K562 (cell line): ENCODE measurements at regions not wholly inside any gene's neighbourhood (a gene's known extent, or its start where the extent isn't known, plus 50 kb on each side); places are given as distances from the start of the nearest gene placed in this dataset.

Experiments used
- ARID2 ChIP-seq: fragments of 450-650 bp; IDR thresholded peaks from 2 replicates; pipeline ENCODE4 v1.6.1; 2017; ENCODE audit warnings: antibody characterized with exemption, mild to moderate bottlenecking
- CBFB ChIP-seq: sonication (generic); formaldehyde crosslinking; IDR thresholded peaks from 2 replicates; pipeline ENCODE4 v1.4.0; 2020; ENCODE audit warnings: mild to moderate bottlenecking, missing genetic modification reagents
- CTCF ChIP-seq, 3 experiments: IDR thresholded peaks in 2 of 3; conservative IDR thresholded peaks in 1 of 3; 2 replicates each; pipeline ENCODE4 v1.5.1; 2011 to 2012; ENCODE audit warnings: low read length in 3 of 3, mild to moderate bottlenecking in 3 of 3, control low read depth in 2 of 3, improper control_type of control experiment in 1 of 3, inconsistent platforms in 1 of 3, low read depth in 1 of 3, mixed read lengths in 1 of 3, moderate library complexity in 1 of 3; ENCODE audit not compliant: insufficient read depth in 2 of 3
- DMBX1 ChIP-seq: fragments of 250-450 bp; sonication (Bioruptor Pico); IDR thresholded peaks from 2 replicates; pipeline ENCODE4 v1.8.0; 2022; ENCODE audit warnings: inconsistent platforms, mild to moderate bottlenecking, moderate library complexity, borderline replicate concordance
- E2F3 ChIP-seq: fragments of 250-450 bp; sonication (Bioruptor Pico); IDR thresholded peaks from 2 replicates; pipeline ENCODE4 v1.4.0; 2020; ENCODE audit warnings: mild to moderate bottlenecking
- E2F8 ChIP-seq: fragments of 450-650 bp; IDR thresholded peaks from 2 replicates; pipeline ENCODE4 v1.7.1; 2018; ENCODE audit warnings: mild to moderate bottlenecking, low read depth; ENCODE audit not compliant: partially characterized antibody
- KDM1A ChIP-seq, 2 experiments: fragments of 450-650 bp; IDR thresholded peaks; 2 replicates each; pipeline ENCODE4 v1.6.1; 2016; ENCODE audit warnings: mild to moderate bottlenecking in 2 of 2
- NFE2L1 ChIP-seq: fragments of 450-650 bp; IDR thresholded peaks from 2 replicates; pipeline ENCODE4 v1.6.1; 2016; ENCODE audit warnings: missing genetic modification characterization, low read depth, mild to moderate bottlenecking, missing compliant biosample characterization, moderate library complexity, borderline replicate concordance
- POLR2G ChIP-seq: fragments of 200-400 bp; formaldehyde crosslinking; IDR thresholded peaks from 2 replicates; pipeline ENCODE4 v1.6.1; 2017; ENCODE audit warnings: low read depth, mild to moderate bottlenecking, antibody characterized with exemption, low read length, moderate library complexity
- RAD21 ChIP-seq, 2 experiments: fragments of 250-450 bp in 1 of 2; fragments of 450-650 bp in 1 of 2; sonication (Bioruptor Pico) in 1 of 2; formaldehyde crosslinking in 1 of 2; IDR thresholded peaks in 1 of 2; conservative IDR thresholded peaks in 1 of 2; 2 replicates each; pipeline versions ENCODE4 v1.4.0 to v1.8.0; 2020 to 2022; ENCODE audit warnings: mild to moderate bottlenecking in 2 of 2, moderate library complexity in 1 of 2
- TAF15 ChIP-seq: fragments of 200-400 bp; formaldehyde crosslinking; IDR thresholded peaks from 2 replicates; pipeline ENCODE4 v1.6.1; 2017; ENCODE audit warnings: mild to moderate bottlenecking, low read depth, low read length, moderate library complexity
- TCF7 ChIP-seq: sonication (generic); IDR thresholded peaks from 2 replicates; pipeline ENCODE4 v1.6.1; 2016; ENCODE audit warnings: antibody characterized with exemption, borderline replicate concordance
- TEAD1 ChIP-seq, 2 experiments: fragments of 450-650 bp in 1 of 2; sonication (generic) in 1 of 2; formaldehyde crosslinking; IDR thresholded peaks; 2 replicates each; pipeline versions ENCODE4 v1.4.0 to v1.8.0; 2020 to 2022; ENCODE audit warnings: mild to moderate bottlenecking in 2 of 2, missing genetic modification reagents in 1 of 2
- USF2 ChIP-seq: sonication (generic); formaldehyde crosslinking; IDR thresholded peaks from 2 replicates; pipeline ENCODE4 v1.5.0; 2020; ENCODE audit warnings: missing genetic modification reagents
- ZHX1 ChIP-seq: fragments of 150-350 bp; conservative IDR thresholded peaks from 2 replicates; pipeline ENCODE4 v1.6.1; 2014; ENCODE audit warnings: low read length
- ZNF165 ChIP-seq: fragments of 250-450 bp; sonication (Bioruptor Pico); IDR thresholded peaks from 2 replicates; pipeline ENCODE4 v1.4.0; 2020; ENCODE audit warnings: borderline replicate concordance
- ZNF239 ChIP-seq: fragments of 250-450 bp; sonication (Bioruptor Pico); IDR thresholded peaks from 2 replicates; pipeline ENCODE4 v1.4.0; 2020; ENCODE audit warnings: mild to moderate bottlenecking
- ZNF436 ChIP-seq: fragments of 250-450, 450-650 bp; sonication (Bioruptor Pico); formaldehyde crosslinking; IDR thresholded peaks from 2 replicates; pipeline ENCODE4 v1.7.0; 2020; ENCODE audit warnings: mild to moderate bottlenecking
- ZNF511 ChIP-seq: sonication (generic); formaldehyde crosslinking; IDR thresholded peaks from 2 replicates; pipeline ENCODE4 v1.8.0; 2022; ENCODE audit warnings: mild to moderate bottlenecking, missing genetic modification reagents

- peak; percentile 73 to 82 for TF ChIP-seq KDM1A (IDR thresholded peaks at IDR 0.05)
- no peak for TF ChIP-seq CTCF (IDR thresholded peaks at IDR 0.05 in 2 of 3, conservative IDR thresholded peaks at IDR 0.05 in 1 of 3; ENCODE audit: insufficient read depth in 2 of 3, low read depth in 1 of 3, low read length in 3 of 3)
- TF ChIP-seq TAF15, result no peak
- TF ChIP-seq ZHX1, result no peak
- TF ChIP-seq TEAD1 (CRISPR knock-in tag; IDR thresholded peaks at IDR 0.05), result no peak
- TF ChIP-seq E2F8, result no peak
- TF ChIP-seq DMBX1 (CRISPR knock-in tag), result 0 out of 2 replicates have a peak, but pooled peaks have one; percentile 33
- TF ChIP-seq TCF7, result 0 out of 2 replicates have a peak, but pooled peaks have one; percentile 49
- no peak for TF ChIP-seq E2F3 (CRISPR knock-in tag)
- no peak for TF ChIP-seq ZNF511 (CRISPR knock-in tag)
- no peak for TF ChIP-seq NFE2L1 (tag)
- no peak for TF ChIP-seq USF2 (CRISPR knock-in tag)
- TF ChIP-seq ARID2, result no peak
- no peak for TF ChIP-seq POLR2G
- no peak for TF ChIP-seq ZNF436 (CRISPR knock-in tag)
- TF ChIP-seq ZNF165 (CRISPR knock-in tag), result no peak
- no peak for TF ChIP-seq RAD21 (CRISPR knock-in tag; conservative IDR thresholded peaks at IDR 0.05 in 1 of 2, IDR thresholded peaks at IDR 0.05 in 1 of 2)
- TF ChIP-seq CBFB (CRISPR knock-in tag), result no peak
- no peak for TF ChIP-seq ZNF239
Measured at GRCh38 chr2:16750175-16750924, 84.7 kb upstream of the CYRIA start (continued).
